ENCODE measurements at regions not wholly inside any gene's neighbourhood (a gene's known extent, or its start where the extent isn't known, plus 50 kb on each side); places are given as distances from the start of the nearest gene placed in this dataset.

GRCh38 chr12:70045514-70045913 is 197.7 kb upstream of the CNOT2 start:
- TF ChIP-seq POLR2A (IDR thresholded peaks at IDR 0.05) (no peak), POLR2AphosphoS5 (IDR thresholded peaks at IDR 0.05) (no peak), CTCF (IDR thresholded peaks at IDR 0.05 in 8 of 11, conservative IDR thresholded peaks at IDR 0.05 in 3 of 11) (no peak)
- no peak for DNase-seq
- WGBS, 5 donors, result 72 to 84% (median 78%) methylated on average over 4 of the region's 4 CpGs
- peaks cover 0 to 10% (median 3%) of the 10 kb centered on the region in 6 donors for H3K4me1 ChIP-seq
- H3K9me3 ChIP-seq, result no peaks in the 10 kb centered on the region
- no peak overlapping the region for H3K4me3 ChIP-seq
- H3K27ac ChIP-seq, result no peak overlapping the region
- no peaks in the 10 kb centered on the region for H3K36me3 ChIP-seq
- no peaks in the 10 kb centered on the region for H3K27me3 ChIP-seq (replicated peaks in 1 of 7)
- intact Hi-C loops (cut with DNase I; ENCODE audit: low total_unique reads), result no loop called here

- DNase-seq, result no peak
- H3K4me3 ChIP-seq, result no peak overlapping the region
- H3K27ac ChIP-seq, result no peak overlapping the region
- H3K9me3 ChIP-seq, result no peaks in the 10 kb centered on the region
- intact Hi-C loops (cut with DNase I; ENCODE audit: low total_unique reads), result no loop called here
- WGBS, 5 donors, result 67 to 91% (median 74%) methylated on average over 1 of the region's 1 CpG
- H3K4me1 ChIP-seq, result peaks cover 0 to 14% (median 3%) of the 10 kb centered on the region in 6 donors
- no peaks in the 10 kb centered on the region for H3K36me3 ChIP-seq
- no peaks in the 10 kb centered on the region for H3K27me3 ChIP-seq (replicated peaks in 1 of 7)
- TF ChIP-seq CTCF (IDR thresholded peaks at IDR 0.05 in 8 of 11, conservative IDR thresholded peaks at IDR 0.05 in 3 of 11) (no peak), POLR2A (IDR thresholded peaks at IDR 0.05) (no peak), POLR2AphosphoS5 (IDR thresholded peaks at IDR 0.05) (no peak)
These were observed 194.5 kb upstream of the CNOT2 start for GRCh38 chr12:70048521-70049250.

GRCh38 chr12:70049596-70050360 is 193.5 kb upstream of the CNOT2 start:
- TF ChIP-seq POLR2AphosphoS5 (IDR thresholded peaks at IDR 0.05), result no peak
- TF ChIP-seq POLR2A (IDR thresholded peaks at IDR 0.05), result no peak
- TF ChIP-seq CTCF (IDR thresholded peaks at IDR 0.05 in 8 of 11, conservative IDR thresholded peaks at IDR 0.05 in 3 of 11), result no peak
- no peak overlapping the region for H3K27ac ChIP-seq
- no peaks in the 10 kb centered on the region for H3K9me3 ChIP-seq
- intact Hi-C loops (cut with DNase I; ENCODE audit: low total_unique reads), result no loop called here
- H3K36me3 ChIP-seq, result no peaks in the 10 kb centered on the region
- WGBS, 5 donors, result 57 to 77% (median 65%) methylated on average over 5 of the region's 5 CpGs
- H3K27me3 ChIP-seq (replicated peaks in 1 of 7), result no peaks in the 10 kb centered on the region
- H3K4me3 ChIP-seq, result no peak overlapping the region
- peaks cover 0 to 14% (median 3%) of the 10 kb centered on the region in 6 donors for H3K4me1 ChIP-seq
- DNase-seq, result no peak

- Histone ChIP-seq H3K36me3 (no peaks in the 10 kb centered on the region), H3K27me3 (replicated peaks in 1 of 7) (no peaks in the 10 kb centered on the region), H3K9me3 (no peaks in the 10 kb centered on the region), H3K27ac (no peak overlapping the region), H3K4me1 (peaks cover 0 to 14% (median 3%) of the 10 kb centered on the region in 6 donors), H3K4me3 (no peak overlapping the region)
- TF ChIP-seq POLR2AphosphoS5 (IDR thresholded peaks at IDR 0.05), result no peak
- no peak for TF ChIP-seq CTCF (IDR thresholded peaks at IDR 0.05 in 8 of 11, conservative IDR thresholded peaks at IDR 0.05 in 3 of 11)
- no peak for TF ChIP-seq POLR2A (IDR thresholded peaks at IDR 0.05)
- no peak for DNase-seq
- intact Hi-C loops (cut with DNase I; ENCODE audit: low total_unique reads), result no loop called here
- WGBS, 5 donors, result 86 to 95% (median 93%) methylated on average over 1 of the region's 1 CpG
These were observed 190.8 kb upstream of the CNOT2 start for GRCh38 chr12:70052476-70052875.

Data from spleen (tissue), 11 donors.